Stimulated activated memory B cell treated with anti-CD40 and anti-IgM and Interleukin-4, amounts not matched to agents 10 μg/mL and 1 μg/mL and 100 μg/mL, for 72 hours (primary cell): ENCODE measurements at regions not wholly inside any gene's neighbourhood (a gene's known extent, or its start where the extent isn't known, plus 50 kb on each side); places are given as distances from the start of the nearest gene placed in this dataset.

ENCODE experiments used
- ATAC-seq: fragments of 150-1000 bp; cut with Tn5 transposase; 2 replicates; pipeline ENCODE4 v1.10.0; 2021
- H3K27ac Mint-ChIP-seq: one replicate; pipeline ENCODE4 v1.8.0; 2022; ENCODE audit warnings: mild to moderate bottlenecking, mixed read lengths
- H3K27me3 Mint-ChIP-seq: one replicate; pipeline ENCODE4 v1.8.0; 2022; ENCODE audit warnings: mixed read lengths
- H3K36me3 Mint-ChIP-seq: one replicate; pipeline ENCODE4 v1.8.0; 2022; ENCODE audit warnings: mixed read lengths
- H3K4me1 Mint-ChIP-seq: one replicate; pipeline ENCODE4 v1.8.0; 2022; ENCODE audit warnings: mixed read lengths
- H3K4me3 Mint-ChIP-seq: one replicate; pipeline ENCODE4 v1.8.0; 2022; ENCODE audit warnings: mild to moderate bottlenecking, moderate library complexity, mixed read lengths
- H3K9me3 Mint-ChIP-seq: one replicate; pipeline ENCODE4 v1.8.0; 2022; ENCODE audit warnings: mixed read lengths

DNA sequence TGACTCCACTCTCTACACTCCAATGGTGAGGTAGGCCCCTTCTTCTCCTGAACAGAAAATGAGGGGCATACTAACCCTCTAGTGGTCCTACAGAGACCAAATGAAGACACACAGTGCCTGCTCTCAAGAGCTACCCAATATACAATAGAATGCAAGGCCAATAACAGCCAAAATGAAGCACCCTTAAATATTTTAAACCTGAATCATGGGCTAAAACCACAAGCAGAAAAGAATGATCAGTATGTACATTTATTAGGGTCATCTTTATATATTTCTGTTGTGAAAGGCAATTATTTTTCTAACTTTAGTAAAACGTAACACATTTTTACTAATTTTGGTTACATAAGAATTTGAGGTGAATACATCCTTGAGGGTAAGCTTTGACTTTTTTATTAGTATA, 49.9 kb upstream of the COL1A2 start:
- Mint-ChIP-seq H3K27ac (no peak overlapping the region), H3K9me3 (no peaks in the 10 kb centered on the region), H3K36me3 (no peaks in the 10 kb centered on the region), H3K27me3 (peaks cover 21% of the 10 kb centered on the region), H3K4me3 (no peak overlapping the region), H3K4me1 (peaks cover 2% of the 10 kb centered on the region)
- ATAC-seq = no peak
